Stimulated activated naive CD8-positive, alpha-beta T cell treated with anti-CD3 and anti-CD28 coated beads, Interleukin-15, Interleukin-2, amounts not matched to agents 100 U/mL and 50 U/mL, for 24 hours (primary cell): ENCODE measurements at regions not wholly inside any gene's neighbourhood (a gene's known extent, or its start where the extent isn't known, plus 50 kb on each side); places are given as distances from the start of the nearest gene placed in this dataset.
"Not testable (repeated sequence)": the region's sequence is repeated elsewhere in the genome, so short reads cannot be mapped to it uniquely, and the experiment has no call there.

Experiments
- ATAC-seq: fragments of 150-1000 bp; cut with Tn5 transposase; one replicate; pipeline ENCODE4 v1.10.0; 2021
- DNase-seq: peaks from one replicate; pipeline ENCODE4 v3.0.0; 2021

DNA sequence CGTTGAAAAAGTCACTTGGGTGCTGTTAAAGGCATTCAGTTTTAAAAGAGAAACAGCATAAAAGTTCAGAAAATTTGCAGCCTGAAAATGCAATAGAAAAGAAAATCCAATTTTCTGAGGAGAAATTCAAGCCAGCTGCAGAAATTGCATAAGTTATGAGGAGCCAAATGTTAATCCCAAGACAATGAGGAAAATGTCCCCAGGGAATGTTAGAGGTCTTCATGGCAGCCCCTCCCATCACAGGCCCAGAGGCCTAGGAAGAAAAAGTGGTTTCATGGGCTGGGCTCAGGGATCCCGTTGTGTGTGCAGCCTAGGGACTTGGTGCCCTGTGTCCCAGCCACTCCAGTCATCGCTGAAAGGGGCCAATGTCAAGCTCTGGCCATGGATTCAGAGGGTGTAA, 1055.6 kb downstream of the DIPK2A start:
- not testable (repeated sequence) for ATAC-seq, DNase-seq

GRCh38 chr3:145032791-145033190, 1061.2 kb downstream of the DIPK2A start:
- no peak for ATAC-seq
- DNase-seq, result no peak

DNA sequence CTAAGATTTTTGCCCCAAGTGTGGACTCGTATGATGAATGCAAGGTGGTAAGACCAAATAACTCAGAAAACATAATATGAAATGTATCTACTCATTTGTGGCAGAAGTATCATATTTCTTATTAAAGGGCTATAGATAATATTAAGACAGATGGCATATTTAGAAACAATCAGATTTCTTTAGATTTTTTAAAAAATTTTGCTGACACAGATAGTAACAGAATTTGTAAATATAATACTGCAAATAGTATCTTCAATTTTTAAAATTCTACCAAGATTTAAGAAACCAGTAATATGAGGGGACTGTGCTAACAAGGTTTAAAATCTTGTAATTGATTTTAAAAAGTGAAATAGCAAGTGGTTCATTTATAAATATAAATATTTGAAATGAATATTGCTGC, 1064.1 kb downstream of the DIPK2A start:
- DNase-seq (no peak), ATAC-seq (no peak)

DNA sequence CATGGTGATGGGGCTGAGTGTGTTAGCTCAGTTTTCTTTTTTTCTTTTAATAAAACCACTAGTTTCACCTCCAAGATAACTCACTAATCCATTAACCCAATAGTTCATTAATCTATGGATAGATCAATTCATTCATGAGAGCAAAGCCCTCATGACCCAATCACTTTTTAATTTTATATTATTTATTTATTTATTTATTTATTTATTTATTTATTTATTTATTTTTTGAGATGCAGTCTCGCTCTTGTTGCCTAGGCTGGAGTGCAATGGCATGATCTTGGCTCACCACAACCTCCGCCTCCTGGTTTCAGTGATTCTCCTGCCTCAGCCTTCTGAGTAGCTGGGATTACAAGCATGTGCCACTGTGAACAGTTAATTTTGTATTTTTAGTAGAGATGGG, 1082.4 kb downstream of the DIPK2A start:
- not testable (repeated sequence) for DNase-seq, ATAC-seq

DNA sequence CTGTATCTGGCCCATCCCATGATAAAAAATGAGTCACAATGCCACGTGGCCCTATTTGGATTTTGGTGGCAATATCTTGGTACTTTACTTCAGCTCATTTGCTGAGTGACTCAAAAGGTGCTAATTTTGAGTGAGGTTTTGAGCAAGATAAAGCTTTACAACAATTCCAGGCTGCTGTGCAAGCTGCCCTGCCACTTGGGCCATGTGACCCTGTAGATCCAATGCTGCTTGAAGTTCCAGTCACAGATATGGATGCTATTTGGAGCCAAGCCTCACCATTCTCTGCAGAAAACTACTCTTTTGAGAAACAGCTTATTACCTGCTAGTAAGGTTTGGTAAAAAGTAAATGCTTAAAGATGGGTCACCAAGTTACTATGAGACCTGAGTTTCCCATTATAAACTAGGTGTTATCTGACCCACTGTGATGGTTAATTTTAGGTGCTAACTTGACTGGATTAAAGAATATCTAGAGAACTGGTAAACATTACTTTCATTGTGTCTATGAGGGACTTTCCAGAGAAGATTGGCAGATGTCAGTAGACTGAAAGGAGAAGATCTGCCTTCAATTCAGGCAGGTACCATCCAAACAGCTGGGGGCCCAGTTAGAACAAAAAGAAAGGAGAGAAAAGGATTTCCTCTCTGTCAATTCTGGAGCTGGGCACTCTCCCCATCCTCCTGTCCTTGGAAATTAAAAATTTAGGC, 1083.9 kb downstream of the DIPK2A start:
- DNase-seq, result no peak
- no peak for ATAC-seq

GRCh38 chr3:145058483-145058882, 1086.9 kb downstream of the DIPK2A start:
- ATAC-seq (no peak), DNase-seq (no peak)

DNA sequence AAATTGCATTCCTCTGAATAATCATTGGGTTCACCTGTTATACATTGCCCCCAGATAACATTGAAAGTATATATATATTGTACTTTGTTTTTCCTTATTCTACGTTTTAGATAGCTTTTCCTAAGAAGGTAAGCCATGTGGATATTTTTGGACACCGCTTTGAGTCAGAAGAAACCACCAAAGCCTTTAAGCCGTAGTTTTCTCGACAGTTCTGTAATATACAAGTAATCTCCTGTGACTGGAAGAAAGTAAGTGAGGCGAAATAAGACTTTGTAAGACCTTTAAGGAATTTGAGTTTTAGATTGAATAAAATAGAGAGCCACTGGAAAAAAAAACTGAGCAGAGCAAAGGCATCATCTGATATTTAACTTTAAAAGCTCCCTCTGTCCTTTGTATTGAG, 1092.0 kb downstream of the DIPK2A start:
- no peak for DNase-seq
- ATAC-seq, result no peak

- ATAC-seq (no peak), DNase-seq (no peak)
These were observed 1090.2 kb downstream of the PLOD2 start for GRCh38 chr3:145070795-145071194.

DNA sequence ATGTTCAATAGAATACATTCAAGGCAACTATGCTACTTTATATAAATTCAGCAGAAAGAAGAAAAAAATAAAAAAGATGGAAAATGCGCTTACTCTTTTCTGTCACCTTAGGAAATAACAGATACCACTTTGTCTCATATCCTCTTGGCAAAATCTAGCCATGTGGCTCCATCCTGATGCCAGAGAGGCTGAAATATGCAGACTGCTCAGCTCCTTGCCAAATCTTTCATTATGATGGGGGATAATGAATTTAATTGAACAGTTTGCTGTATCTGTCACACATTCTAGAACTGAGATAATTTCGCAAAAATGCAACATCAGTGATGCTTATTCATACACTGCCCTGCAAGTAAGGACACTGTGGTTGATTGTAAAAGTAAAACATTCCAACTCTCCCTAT, 1081.5 kb downstream of the PLOD2 start:
- DNase-seq, result no peak
- ATAC-seq, result no peak

DNA sequence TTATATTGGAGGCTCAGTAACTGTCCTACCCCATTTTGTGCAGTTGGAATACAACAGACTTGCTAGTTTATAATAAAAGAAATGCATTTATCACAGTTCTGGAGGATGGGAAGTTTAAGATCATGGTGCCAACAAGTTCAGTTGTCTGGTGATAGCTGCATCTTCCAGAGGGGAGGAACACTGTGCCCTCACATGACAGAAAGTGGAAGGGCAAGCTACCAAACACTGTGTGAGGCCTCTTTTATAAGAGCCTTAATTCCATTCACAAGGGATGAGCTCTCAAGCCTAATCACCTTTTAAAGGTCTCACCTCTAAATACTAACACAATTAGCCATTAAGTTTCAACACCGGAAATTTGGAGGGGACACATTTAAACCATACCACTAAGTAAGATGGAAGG, 1073.9 kb downstream of the PLOD2 start:
- no peak for DNase-seq
- no peak for ATAC-seq

GRCh38 chr3:145088917-145089316, 1072.1 kb downstream of the PLOD2 start:
- ATAC-seq, result no peak
- DNase-seq, result no peak

DNA sequence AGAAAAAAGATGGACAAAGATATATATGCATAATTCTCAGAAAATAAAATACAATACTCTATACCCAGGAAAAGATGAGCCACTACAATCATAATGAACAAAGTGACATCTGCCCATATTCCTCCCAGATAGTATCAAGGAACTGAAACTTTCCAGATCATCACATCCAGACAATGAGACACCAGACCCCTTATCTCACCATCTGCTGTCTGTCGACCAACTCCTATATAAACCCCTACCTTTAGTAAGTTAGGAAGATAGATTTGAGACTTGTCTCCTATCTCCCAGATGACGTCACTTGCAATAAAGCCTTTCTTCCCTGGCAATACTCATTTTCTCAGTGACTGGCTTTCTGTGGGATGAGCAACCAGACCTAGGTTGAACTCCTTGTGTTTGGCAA, 1071.6 kb downstream of the PLOD2 start:
- ATAC-seq (no peak), DNase-seq (no peak)

GRCh38 chr3:145094355-145094941, 1066.5 kb downstream of the PLOD2 start:
- DNase-seq, result no peak
- no peak for ATAC-seq

DNA sequence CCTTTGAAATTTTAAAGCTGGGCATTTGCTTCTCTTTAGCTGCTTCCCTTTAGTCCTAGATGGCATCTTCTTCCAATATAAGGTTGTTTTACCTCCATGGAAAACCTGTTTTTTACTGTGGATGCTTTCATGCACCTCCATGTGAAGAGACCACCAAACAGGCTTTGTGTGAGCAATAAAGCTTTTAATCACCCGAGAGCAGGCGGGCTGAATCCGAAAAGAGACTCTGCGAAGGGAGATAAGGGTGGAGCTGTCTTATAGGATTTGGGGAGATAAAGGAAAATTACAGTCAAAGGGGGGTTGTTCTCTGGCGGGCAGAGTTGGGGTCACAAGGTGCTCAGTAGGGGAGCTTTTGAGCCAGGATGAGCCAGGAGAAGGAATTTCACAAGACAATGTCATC, 1049.8 kb downstream of the PLOD2 start:
- DNase-seq, ATAC-seq: not testable (repeated sequence)

GRCh38 chr3:145116769-145117168, 1044.2 kb downstream of the PLOD2 start:
- no peak for ATAC-seq
- DNase-seq, result no peak

GRCh38 chr3:145118303-145118702, 1042.7 kb downstream of the PLOD2 start:
- ATAC-seq (no peak), DNase-seq (no peak)

DNA sequence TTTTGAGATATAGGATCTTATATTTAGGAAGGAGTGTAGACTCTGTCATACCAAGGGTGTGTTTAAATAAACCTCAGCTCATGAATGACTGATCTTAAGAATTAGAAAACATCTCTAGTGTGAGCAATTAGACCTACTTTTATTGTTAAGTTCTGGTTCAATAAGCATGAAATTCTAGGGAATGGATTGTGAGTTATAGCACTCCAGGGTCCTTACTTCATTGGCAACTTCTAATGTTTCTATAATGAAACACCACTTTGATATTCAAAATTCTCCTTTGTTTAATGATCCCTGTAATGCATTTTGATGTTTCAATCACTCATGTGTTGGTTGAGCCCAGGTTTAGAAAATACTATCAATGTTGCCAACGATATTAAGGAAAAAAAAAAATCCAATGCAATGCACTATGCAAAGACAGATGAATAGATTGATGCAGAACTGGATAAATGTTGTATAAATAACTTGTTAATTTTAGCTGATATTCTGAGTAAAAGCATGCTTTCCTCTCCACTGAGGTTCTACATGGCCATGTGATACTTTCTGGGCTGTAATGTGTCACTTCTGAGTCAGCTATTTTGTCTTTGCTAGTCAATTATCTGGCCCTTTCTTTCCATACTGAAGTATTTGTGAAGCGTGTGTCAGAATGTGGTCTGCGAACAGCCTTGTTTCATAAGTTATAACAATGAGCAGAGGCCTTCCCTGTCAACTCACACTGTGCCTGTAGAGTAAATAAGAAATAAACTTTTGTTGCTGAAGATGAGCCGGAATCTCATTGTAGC, 1035.9 kb downstream of the PLOD2 start:
- ATAC-seq (no peak), DNase-seq (no peak)

- no peak for DNase-seq
- no peak for ATAC-seq
These were observed 1027.7 kb downstream of the PLOD2 start for GRCh38 chr3:145133281-145133680.

- DNase-seq, result no peak
- ATAC-seq, result no peak
These were observed 1026.2 kb downstream of the PLOD2 start for GRCh38 chr3:145134738-145135137.

- DNase-seq, result no peak
- no peak for ATAC-seq
These were observed 1016.6 kb downstream of the PLOD2 start for GRCh38 chr3:145144361-145144760.

DNA sequence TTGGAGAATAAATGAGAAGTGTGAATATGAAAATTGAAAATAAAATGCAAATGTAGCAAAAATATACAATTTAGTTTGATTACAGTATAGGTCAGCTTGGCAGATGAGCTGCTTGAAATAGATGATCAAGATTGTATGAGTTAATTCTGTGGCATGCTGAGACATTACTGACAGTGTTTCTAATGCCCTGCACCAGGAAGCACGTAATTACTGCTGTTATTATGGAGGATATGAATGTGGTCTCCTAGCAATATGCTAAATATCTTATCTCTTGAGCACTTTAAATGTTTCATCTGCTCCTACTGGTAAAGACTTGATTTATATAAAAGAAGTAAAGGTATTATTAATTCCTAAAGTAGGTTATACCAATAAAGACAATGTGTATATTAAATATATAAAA, 1015.5 kb downstream of the PLOD2 start:
- DNase-seq (no peak), ATAC-seq (no peak)

- no peak for ATAC-seq
- no peak for DNase-seq
These were observed 1001.3 kb downstream of the PLOD2 start for GRCh38 chr3:145159640-145160039.

GRCh38 chr3:145170121-145170520, 990.9 kb downstream of the PLOD2 start:
- ATAC-seq (no peak), DNase-seq (no peak)
